Testis (tissue), 2 donors: ENCODE measurements at regions not wholly inside any gene's neighbourhood (a gene's known extent, or its start where the extent isn't known, plus 50 kb on each side); places are given as distances from the start of the nearest gene placed in this dataset.

Source experiments
- CTCF ChIP-seq, 3 experiments: fragments of 450-650 bp in 2 of 3; fragments of 200-600 bp in 1 of 3; sonication (generic) in 1 of 3; IDR thresholded peaks; one replicate each; pipeline ENCODE4 v1.5.1; 2016 to 2019; ENCODE audit warnings: antibody characterized with exemption in 3 of 3, mild to moderate bottlenecking in 2 of 3, moderate library complexity in 1 of 3
- POLR2A ChIP-seq: fragments of 450-650 bp; IDR thresholded peaks from one replicate; pipeline ENCODE4 v1.6.1; 2017; ENCODE audit warnings: antibody characterized with exemption, mild to moderate bottlenecking, moderate library complexity

- TF ChIP-seq POLR2A: no peak
- TF ChIP-seq CTCF (IDR thresholded peaks at IDR 0.05): no peak
Observed at GRCh38 chr9:108211411-108211955, 644.3 kb downstream of the ACTL7B start.
